GM19043 (cell line): ENCODE measurements at regions not wholly inside any gene's neighbourhood (a gene's known extent, or its start where the extent isn't known, plus 50 kb on each side); places are given as distances from the start of the nearest gene placed in this dataset.

ENCODE experiments used
- ATAC-seq: cut with Tn5 transposase; IDR thresholded peaks from one replicate; pipeline ENCODE4 v1.9.1; 2021; ENCODE audit warnings: low read depth; ENCODE audit not compliant: unreplicated experiment

GRCh38 chr15:47400603-47401002 is 316.7 kb upstream of the SEMA6D start:
- no peak for ATAC-seq

GRCh38 chr15:47401427-47401826 is 315.9 kb upstream of the SEMA6D start:
- ATAC-seq, result no peak

GRCh38 chr15:47402829-47403228 is 314.5 kb upstream of the SEMA6D start:
- no peak for ATAC-seq

GRCh38 chr15:47404877-47405276 is 312.4 kb upstream of the SEMA6D start:
- ATAC-seq, result no peak

GRCh38 chr15:47405365-47406162 is 311.7 kb upstream of the SEMA6D start:
- ATAC-seq, result no peak

GRCh38 chr15:47407692-47408091 is 309.6 kb upstream of the SEMA6D start:
- ATAC-seq, result no peak

- no peak for ATAC-seq
Observed at GRCh38 chr15:47409038-47409437, 308.3 kb upstream of the SEMA6D start.

- ATAC-seq, result no peak
Observed at GRCh38 chr15:47409600-47409999, 307.7 kb upstream of the SEMA6D start.

GRCh38 chr15:47410247-47410646 is 307.1 kb upstream of the SEMA6D start:
- no peak for ATAC-seq

GRCh38 chr15:47411733-47412132 is 305.6 kb upstream of the SEMA6D start:
- ATAC-seq, result no peak

GRCh38 chr15:47412136-47412535 is 305.2 kb upstream of the SEMA6D start:
- no peak for ATAC-seq

GRCh38 chr15:47412802-47413201 is 304.5 kb upstream of the SEMA6D start:
- no peak for ATAC-seq

- ATAC-seq, result no peak
Observed at GRCh38 chr15:47414207-47414606, 303.1 kb upstream of the SEMA6D start.

- no peak for ATAC-seq
Observed at GRCh38 chr15:47415539-47415971, 301.8 kb upstream of the SEMA6D start.

- ATAC-seq, result no peak
Observed at GRCh38 chr15:47422881-47423665, 294.2 kb upstream of the SEMA6D start.

GRCh38 chr15:47427463-47427862 is 289.8 kb upstream of the SEMA6D start:
- ATAC-seq, result no peak

GRCh38 chr15:47429376-47429775 is 287.9 kb upstream of the SEMA6D start:
- no peak for ATAC-seq

GRCh38 chr15:47431501-47431900 is 285.8 kb upstream of the SEMA6D start:
- no peak for ATAC-seq

- no peak for ATAC-seq
Observed at GRCh38 chr15:47432826-47433225, 284.5 kb upstream of the SEMA6D start.

- ATAC-seq, result no peak
Observed at GRCh38 chr15:47434596-47434995, 282.7 kb upstream of the SEMA6D start.

GRCh38 chr15:47437491-47437890 is 279.8 kb upstream of the SEMA6D start:
- ATAC-seq, result no peak
